ENCODE measurements at regions not wholly inside any gene's neighbourhood (a gene's known extent, or its start where the extent isn't known, plus 50 kb on each side); places are given as distances from the start of the nearest gene placed in this dataset.

DNA sequence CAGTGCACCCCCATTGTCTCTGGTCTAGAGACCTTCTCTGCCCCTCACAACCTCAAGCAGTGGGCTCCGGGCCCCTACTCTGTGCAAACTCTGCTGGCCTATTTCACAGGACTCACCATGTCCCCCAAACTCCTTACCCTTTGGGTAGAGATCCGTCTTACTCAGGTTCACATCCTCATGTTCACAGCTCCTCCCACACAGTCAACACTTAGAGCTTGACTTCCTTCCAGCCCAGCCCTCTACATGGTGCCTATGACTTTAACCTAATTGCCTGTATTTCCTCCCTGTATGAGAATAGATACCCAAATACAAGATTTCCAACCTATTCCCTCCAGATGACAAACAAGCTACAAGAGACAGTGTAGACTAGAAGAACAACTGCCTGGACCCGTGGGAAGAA lies 528.6 kb upstream of the JARID2 start:
- TF ChIP-seq CTCF (IDR thresholded peaks at IDR 0.05) (no peak), EP300 (IDR thresholded peaks at IDR 0.05) (no peak), POLR2A (IDR thresholded peaks at IDR 0.05) (no peak), POLR2AphosphoS5 (IDR thresholded peaks at IDR 0.05) (no peak)

Data from upper lobe of left lung (tissue), 4 donors.